HCT116 (cell line): ENCODE measurements at regions not wholly inside any gene's neighbourhood (a gene's known extent, or its start where the extent isn't known, plus 50 kb on each side); places are given as distances from the start of the nearest gene placed in this dataset.

Experiments used
- ATAC-seq: fragments of 200-7000 bp; cut with Tn5 transposase; 2 replicates; pipeline ENCODE4 v1.9.1; 2020; ENCODE audit warnings: mild to moderate bottlenecking, moderate library complexity
- BruUV-seq: library from RNA; stranded (reverse); fragments of 400-500 nt; replicated peaks from 2 replicates; lab custom pipeline; 2021; lab: Mats Ljungman, UMichigan
- CTCF ChIA-PET: fragments of 300-600 bp; sonication (Branson Sonifier 250); formaldehyde crosslinking; loops from one replicate; lab custom pipeline; 2021; ENCODE audit warnings: antibody characterized with exemption; lab: Charles Lee
- POLR2A ChIA-PET: fragments of 300-600, 350-600 bp; sonication (Branson Sonifier 250); formaldehyde crosslinking; loops from one replicate; lab custom pipeline; 2021; ENCODE audit warnings: antibody characterized with exemption; lab: Charles Lee
- RAD21 ChIA-PET, 2 experiments: fragments of 300-600 bp; sonication (Branson Sonifier 250); formaldehyde crosslinking; loops; one replicate each; lab custom pipeline; 2023; ENCODE audit warnings: low total read pairs in 2 of 2; ENCODE audit not compliant: uncharacterized antibody in 2 of 2, unreplicated experiment in 2 of 2, low non-redundant PET in 1 of 2; lab: Charles Lee
- DNase-seq: peaks from one replicate; pipeline ENCODE4 v3.0.0-alpha.2; 2010; ENCODE audit warnings: low read depth, low spot score
- H2AFZ ChIP-seq: fragments of 200-600 bp; shearing (Covaris generic), sonication (generic); 2 replicates; pipeline ENCODE4 v1.6.1; 2017; ENCODE audit warnings: low read depth, mixed run types, mixed read lengths, antibody characterized with exemption, low read length; ENCODE audit not compliant: poor library complexity, severe bottlenecking
- H3K27ac ChIP-seq: 2 replicates; pipeline ENCODE4 v1.5.1; 2012; ENCODE audit warnings: low read depth, low read length
- H3K27me3 ChIP-seq: fragments of 200-600 bp; sonication (generic); 2 replicates; pipeline ENCODE4 v1.6.1; 2016; ENCODE audit warnings: mixed run types, low read length, mixed read lengths; ENCODE audit not compliant: insufficient read depth
- H3K36me3 ChIP-seq, 2 experiments: fragments of 200-500 bp in 1 of 2; fragments of 200-600 bp in 1 of 2; sonication (Bioruptor generic) in 1 of 2; sonication (generic) in 1 of 2; 2 replicates each; pipeline versions ENCODE4 v1.5.1 to v1.6.1; 2014 to 2016; ENCODE audit warnings: low read length in 2 of 2, inconsistent platforms in 1 of 2, mixed read lengths in 1 of 2, mixed run types in 1 of 2; ENCODE audit not compliant: insufficient read depth in 2 of 2, control insufficient read depth in 1 of 2
- H3K4me1 ChIP-seq, 2 experiments: fragments of 200-600 bp in 1 of 2; sonication (generic) in 1 of 2; 2 replicates each; pipeline versions ENCODE4 v1.5.1 to v1.6.1; 2012 to 2017; ENCODE audit warnings: low read length in 2 of 2, inconsistent platforms in 1 of 2, mild to moderate bottlenecking in 1 of 2, mixed read lengths in 1 of 2, mixed run types in 1 of 2, moderate library complexity in 1 of 2; ENCODE audit not compliant: insufficient read depth in 2 of 2, control insufficient read depth in 1 of 2
- H3K4me2 ChIP-seq: fragments of 200-600 bp; sonication (generic); 2 replicates; pipeline ENCODE4 v1.6.1; 2017; ENCODE audit warnings: mixed run types, low read length, mixed read lengths
- H3K4me3 ChIP-seq, 2 experiments: fragments of 200-600 bp in 1 of 2; sonication (generic) in 1 of 2; replicated peaks in 1 of 2; 2 replicates each; pipeline ENCODE4 v1.5.1; 2011 to 2016; ENCODE audit warnings: low read length in 2 of 2, control low read depth in 1 of 2, low read depth in 1 of 2, mild to moderate bottlenecking in 1 of 2, mixed read lengths in 1 of 2, mixed run types in 1 of 2
- H3K79me2 ChIP-seq: fragments of 200-600 bp; sonication (generic); 2 replicates; pipeline ENCODE4 v1.6.1; 2017; ENCODE audit warnings: mild to moderate bottlenecking, mixed run types, low read length, moderate library complexity, mixed read lengths; ENCODE audit not compliant: insufficient read depth
- H3K9ac ChIP-seq: fragments of 200-600 bp; sonication (generic); 2 replicates; pipeline ENCODE4 v1.6.1; 2016; ENCODE audit warnings: low read length, mixed read lengths
- H3K9me2 ChIP-seq: fragments of 200-600 bp; sonication (generic), shearing (Covaris generic); 2 replicates; pipeline ENCODE4 v1.6.1; 2017; ENCODE audit warnings: mixed run types, mild to moderate bottlenecking, moderate library complexity; ENCODE audit not compliant: insufficient read depth
- H3K9me3 ChIP-seq, 2 experiments: fragments of 200-500 bp in 1 of 2; fragments of 200-600 bp in 1 of 2; sonication (Bioruptor generic) in 1 of 2; sonication (generic) in 1 of 2; 2 replicates each; pipeline ENCODE4 v1.6.1; 2014 to 2017; ENCODE audit warnings: low read length in 2 of 2, mixed read lengths in 2 of 2, inconsistent platforms in 1 of 2, low read depth in 1 of 2, mild to moderate bottlenecking in 1 of 2, mixed run types in 1 of 2, moderate library complexity in 1 of 2; ENCODE audit not compliant: control insufficient read depth in 1 of 2, insufficient read depth in 1 of 2
- H4K20me1 ChIP-seq: fragments of 200-600 bp; sonication (generic), shearing (Covaris generic); 2 replicates; pipeline ENCODE4 v1.6.1; 2017; ENCODE audit warnings: mixed run types, mild to moderate bottlenecking, moderate library complexity; ENCODE audit not compliant: insufficient read depth
- ATF3 ChIP-seq: IDR thresholded peaks from 2 replicates; pipeline ENCODE4 v1.6.1; 2012
- CEBPB ChIP-seq: IDR thresholded peaks from 2 replicates; pipeline ENCODE4 v1.6.1; 2012; ENCODE audit warnings: low read depth
- ELF1 ChIP-seq: IDR thresholded peaks from 2 replicates; pipeline ENCODE4 v1.6.1; 2012; ENCODE audit warnings: low read depth, borderline replicate concordance
- POLR2AphosphoS5 ChIP-seq: IDR thresholded peaks from 2 replicates; pipeline ENCODE4 v1.6.1; 2011; ENCODE audit warnings: mild to moderate bottlenecking, low read depth, low read length, moderate library complexity
- REST ChIP-seq: IDR thresholded peaks from 2 replicates; pipeline ENCODE4 v1.6.1; 2012; ENCODE audit warnings: low read depth
- SP1 ChIP-seq: IDR thresholded peaks from 2 replicates; pipeline ENCODE4 v1.6.1; 2012; ENCODE audit warnings: low read depth
- TCF7L2 ChIP-seq: IDR thresholded peaks from 2 replicates; pipeline ENCODE4 v1.7.0; 2011; ENCODE audit warnings: borderline replicate concordance, inconsistent platforms; ENCODE audit not compliant: insufficient read depth, insufficient read length; ENCODE audit errors: extremely low read depth
- YY1 ChIP-seq: IDR thresholded peaks from 2 replicates; pipeline ENCODE4 v1.6.1; 2011; ENCODE audit warnings: low read length, low read depth, moderate library complexity, mild to moderate bottlenecking; ENCODE audit not compliant: insufficient replicate concordance; ENCODE audit errors: extremely low read depth
- ZFX ChIP-seq: fragments of 450-650 bp; IDR thresholded peaks from 2 replicates; pipeline ENCODE4 v1.6.1; 2017
- intact Hi-C: fragments of 100-400 bp; cut with micrococcal nuclease; formaldehyde crosslinking; loops from 2 replicates; pipeline ENCODE4 v1.10.0; 2022

GRCh38 chr12:98294051-98294805 lies 221.2 kb upstream of the TMPO start:
- CTCF ChIA-PET: no interaction called here
- Histone ChIP-seq H3K79me2 (no peaks in the 10 kb centered on the region), H3K4me1 (no peaks in the 10 kb centered on the region), H3K4me2 (no peak overlapping the region), H3K9me2 (no peaks in the 10 kb centered on the region), H3K9ac (no peak overlapping the region), H4K20me1 (no peaks in the 10 kb centered on the region), H3K27me3 (peaks cover 49% of the 10 kb centered on the region), H3K27ac (no peak overlapping the region), H2AFZ (no peak overlapping the region), H3K4me3 (no peak overlapping the region), H3K9me3 (no peaks in the 10 kb centered on the region), H3K36me3 (no peaks in the 10 kb centered on the region)
- no peak for ATAC-seq
- RAD21 ChIA-PET: no interaction called here
- intact Hi-C loops: no loop called here
- DNase-seq: no peak
- BruUV-seq: no TSS peak
- TF ChIP-seq CEBPB: no peak
- no peak for TF ChIP-seq TCF7L2
- TF ChIP-seq SP1: no peak
- TF ChIP-seq POLR2AphosphoS5: no peak
- TF ChIP-seq ELF1: no peak
- no peak for TF ChIP-seq REST
- no peak for TF ChIP-seq ZFX
- no peak for TF ChIP-seq YY1
- no peak for TF ChIP-seq ATF3
- POLR2A ChIA-PET: no interaction called here
